SK-N-SH treated with all-trans-retinoic acid at 6 μM for 48 hours (cell line): ENCODE measurements at regions not wholly inside any gene's neighbourhood (a gene's known extent, or its start where the extent isn't known, plus 50 kb on each side); places are given as distances from the start of the nearest gene placed in this dataset.

Source experiments
- BACH2 ChIP-seq: fragments of 250-450 bp; sonication (Bioruptor Pico); IDR thresholded peaks from 2 replicates; pipeline ENCODE4 v1.9.0; 2021; ENCODE audit warnings: mild to moderate bottlenecking, borderline replicate concordance
- CSDC2 ChIP-seq: fragments of 250-450 bp; sonication (Bioruptor Pico); IDR thresholded peaks from 2 replicates; pipeline ENCODE4 v1.5.0; 2020; ENCODE audit warnings: mild to moderate bottlenecking, moderate library complexity
- ISL1 ChIP-seq: fragments of 250-450 bp; sonication (Bioruptor Pico); IDR thresholded peaks from 2 replicates; pipeline ENCODE4 v2.1.2; 2022; ENCODE audit warnings: mild to moderate bottlenecking, moderate library complexity
- PPARA ChIP-seq: fragments of 250-450 bp; sonication (Bioruptor Pico); IDR thresholded peaks from 2 replicates; pipeline ENCODE4 v1.5.0; 2020; ENCODE audit warnings: mild to moderate bottlenecking, borderline replicate concordance
- RARB ChIP-seq: fragments of 250-450 bp; sonication (Bioruptor Pico); IDR thresholded peaks from 2 replicates; pipeline ENCODE4 v1.8.0; 2021; ENCODE audit warnings: mild to moderate bottlenecking, moderate library complexity
- ZC3H10 ChIP-seq: fragments of 250-450 bp; sonication (Bioruptor Pico); IDR thresholded peaks from 2 replicates; pipeline ENCODE4 v1.5.1; 2021; ENCODE audit warnings: mild to moderate bottlenecking, moderate library complexity
- ZFP3 ChIP-seq: fragments of 250-450 bp; sonication (Bioruptor Pico); IDR thresholded peaks from 2 replicates; pipeline ENCODE4 v1.5.0; 2020; ENCODE audit warnings: mild to moderate bottlenecking, moderate library complexity
- ZFP30 ChIP-seq: fragments of 450-650 bp; formaldehyde crosslinking; IDR thresholded peaks from 2 replicates; pipeline ENCODE4 v1.5.0; 2022; ENCODE audit warnings: mild to moderate bottlenecking, moderate library complexity
- ZNF70 ChIP-seq: fragments of 450-650 bp; formaldehyde crosslinking; IDR thresholded peaks from 2 replicates; pipeline ENCODE4 v1.5.0; 2020; ENCODE audit warnings: mild to moderate bottlenecking, moderate library complexity
- TF ChIP-seq, protein P1 (sequence below): fragments of 250-450 bp; sonication (Bioruptor Pico); IDR thresholded peaks from 2 replicates; pipeline ENCODE4 v1.5.1; 2021; ENCODE audit warnings: mild to moderate bottlenecking, moderate library complexity
- TF ChIP-seq, protein P2 (sequence below): fragments of 250-450 bp; sonication (Bioruptor Pico); IDR thresholded peaks from 2 replicates; pipeline ENCODE4 v1.8.0; 2020; ENCODE audit warnings: mild to moderate bottlenecking, moderate library complexity, borderline replicate concordance

DNA sequence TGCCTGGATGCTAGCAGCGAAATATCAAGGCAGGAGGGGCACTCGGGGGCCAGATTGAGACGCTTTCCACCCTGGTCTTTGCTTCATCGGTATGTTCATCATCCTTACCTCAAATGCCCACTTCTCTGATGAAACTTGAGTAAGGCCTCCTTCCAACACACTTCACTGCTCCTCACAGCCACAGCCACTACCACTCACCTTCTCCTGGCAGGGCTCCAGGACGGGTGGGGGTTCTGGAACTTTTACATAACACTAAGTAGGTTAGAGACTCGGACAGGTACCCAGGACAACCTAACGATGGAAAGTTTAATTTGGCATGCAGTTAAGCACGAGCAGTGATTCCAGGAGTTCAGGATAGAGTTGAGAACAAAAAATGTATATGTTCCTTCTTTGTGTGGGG is 73.9 kb upstream of the SPAG17 start:
- TF ChIP-seq, protein P1, sequence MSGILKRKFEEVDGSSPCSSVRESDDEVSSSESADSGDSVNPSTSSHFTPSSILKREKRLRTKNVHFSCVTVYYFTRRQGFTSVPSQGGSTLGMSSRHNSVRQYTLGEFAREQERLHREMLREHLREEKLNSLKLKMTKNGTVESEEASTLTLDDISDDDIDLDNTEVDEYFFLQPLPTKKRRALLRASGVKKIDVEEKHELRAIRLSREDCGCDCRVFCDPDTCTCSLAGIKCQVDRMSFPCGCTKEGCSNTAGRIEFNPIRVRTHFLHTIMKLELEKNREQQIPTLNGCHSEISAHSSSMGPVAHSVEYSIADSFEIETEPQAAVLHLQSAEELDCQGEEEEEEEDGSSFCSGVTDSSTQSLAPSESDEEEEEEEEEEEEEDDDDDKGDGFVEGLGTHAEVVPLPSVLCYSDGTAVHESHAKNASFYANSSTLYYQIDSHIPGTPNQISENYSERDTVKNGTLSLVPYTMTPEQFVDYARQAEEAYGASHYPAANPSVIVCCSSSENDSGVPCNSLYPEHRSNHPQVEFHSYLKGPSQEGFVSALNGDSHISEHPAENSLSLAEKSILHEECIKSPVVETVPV = no peak
- no peak for TF ChIP-seq ISL1 (CRISPR knock-in tag)
- no peak for TF ChIP-seq ZC3H10 (CRISPR knock-in tag)
- no peak for TF ChIP-seq ZFP3 (CRISPR knock-in tag)
- TF ChIP-seq RARB (CRISPR knock-in tag) = no peak
- TF ChIP-seq ZFP30 (CRISPR knock-in tag) = no peak
- TF ChIP-seq CSDC2 (CRISPR knock-in tag) = no peak
- TF ChIP-seq, protein P2, sequence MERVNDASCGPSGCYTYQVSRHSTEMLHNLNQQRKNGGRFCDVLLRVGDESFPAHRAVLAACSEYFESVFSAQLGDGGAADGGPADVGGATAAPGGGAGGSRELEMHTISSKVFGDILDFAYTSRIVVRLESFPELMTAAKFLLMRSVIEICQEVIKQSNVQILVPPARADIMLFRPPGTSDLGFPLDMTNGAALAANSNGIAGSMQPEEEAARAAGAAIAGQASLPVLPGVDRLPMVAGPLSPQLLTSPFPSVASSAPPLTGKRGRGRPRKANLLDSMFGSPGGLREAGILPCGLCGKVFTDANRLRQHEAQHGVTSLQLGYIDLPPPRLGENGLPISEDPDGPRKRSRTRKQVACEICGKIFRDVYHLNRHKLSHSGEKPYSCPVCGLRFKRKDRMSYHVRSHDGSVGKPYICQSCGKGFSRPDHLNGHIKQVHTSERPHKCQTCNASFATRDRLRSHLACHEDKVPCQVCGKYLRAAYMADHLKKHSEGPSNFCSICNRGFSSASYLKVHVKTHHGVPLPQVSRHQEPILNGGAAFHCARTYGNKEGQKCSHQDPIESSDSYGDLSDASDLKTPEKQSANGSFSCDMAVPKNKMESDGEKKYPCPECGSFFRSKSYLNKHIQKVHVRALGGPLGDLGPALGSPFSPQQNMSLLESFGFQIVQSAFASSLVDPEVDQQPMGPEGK = no peak
- no peak for TF ChIP-seq BACH2
- TF ChIP-seq PPARA (CRISPR knock-in tag) = no peak
- no peak for TF ChIP-seq ZNF70 (CRISPR knock-in tag)
